ENCODE measurements at regions not wholly inside any gene's neighbourhood (a gene's known extent, or its start where the extent isn't known, plus 50 kb on each side); places are given as distances from the start of the nearest gene placed in this dataset.

- H3K27me3 ChIP-seq (ENCODE audit: control insufficient read depth in 2 of 2, insufficient read depth in 1 of 2, low read length in 1 of 2) = peaks cover 0 to 20% of the 10 kb centered on the region in 2 donors
- no peaks in the 10 kb centered on the region for H3K4me1 ChIP-seq (ENCODE audit: control insufficient read depth in 2 of 2, insufficient read depth in 2 of 2, low read length in 2 of 2)
- no peak overlapping the region for H3K27ac ChIP-seq (ENCODE audit: low read depth in 1 of 2, low read length in 1 of 2)
- no peak overlapping the region for H3K4me3 ChIP-seq (ENCODE audit: low read length in 2 of 2)
- no peak for DNase-seq (ENCODE audit: low read depth in 6 of 9, low spot score in 9 of 9)
- WGBS = 74% methylated on average over 13 of the region's 13 CpGs
- no peaks in the 10 kb centered on the region for H3K36me3 ChIP-seq (ENCODE audit: control insufficient read depth in 2 of 2, insufficient read depth in 2 of 2, low read length in 1 of 2)
- H3K9me3 ChIP-seq (ENCODE audit: control insufficient read depth in 2 of 2, insufficient read depth in 1 of 2, low read length in 1 of 2) = no peaks in the 10 kb centered on the region
Measured at GRCh38 chr4:3830774-3831528, 64.8 kb downstream of the ADRA2C start.

GRCh38 chr4:3831529-3832150, 65.5 kb downstream of the ADRA2C start:
- no peaks in the 10 kb centered on the region for H3K9me3 ChIP-seq (ENCODE audit: control insufficient read depth in 2 of 2, insufficient read depth in 1 of 2, low read length in 1 of 2)
- 80% methylated on average over 14 of the region's 14 CpGs for WGBS
- no peak overlapping the region for H3K27ac ChIP-seq (ENCODE audit: low read depth in 1 of 2, low read length in 1 of 2)
- no peaks in the 10 kb centered on the region for H3K4me1 ChIP-seq (ENCODE audit: control insufficient read depth in 2 of 2, insufficient read depth in 2 of 2, low read length in 2 of 2)
- DNase-seq (ENCODE audit: low read depth in 6 of 9, low spot score in 9 of 9) = no peak
- H3K36me3 ChIP-seq (ENCODE audit: control insufficient read depth in 2 of 2, insufficient read depth in 2 of 2, low read length in 1 of 2) = no peaks in the 10 kb centered on the region
- H3K27me3 ChIP-seq (ENCODE audit: control insufficient read depth in 2 of 2, insufficient read depth in 1 of 2, low read length in 1 of 2) = peaks cover 0 to 26% of the 10 kb centered on the region in 2 donors
- H3K4me3 ChIP-seq (ENCODE audit: low read length in 2 of 2) = no peak overlapping the region

- peaks cover 0 to 26% of the 10 kb centered on the region in 2 donors for H3K27me3 ChIP-seq (ENCODE audit: control insufficient read depth in 2 of 2, insufficient read depth in 1 of 2, low read length in 1 of 2)
- H3K9me3 ChIP-seq (ENCODE audit: control insufficient read depth in 2 of 2, insufficient read depth in 1 of 2, low read length in 1 of 2) = peaks cover 0 to 4% of the 10 kb centered on the region in 2 donors
- DNase-seq (ENCODE audit: low read depth in 6 of 9, low spot score in 9 of 9) = no peak
- no peaks in the 10 kb centered on the region for H3K36me3 ChIP-seq (ENCODE audit: control insufficient read depth in 2 of 2, insufficient read depth in 2 of 2, low read length in 1 of 2)
- no peak overlapping the region for H3K27ac ChIP-seq (ENCODE audit: low read depth in 1 of 2, low read length in 1 of 2)
- WGBS = 89% methylated on average over 12 of the region's 12 CpGs
- H3K4me3 ChIP-seq (ENCODE audit: low read length in 2 of 2) = no peak overlapping the region
- no peaks in the 10 kb centered on the region for H3K4me1 ChIP-seq (ENCODE audit: control insufficient read depth in 2 of 2, insufficient read depth in 2 of 2, low read length in 2 of 2)
Measured at GRCh38 chr4:3832536-3833220, 66.5 kb downstream of the ADRA2C start.

- Histone ChIP-seq H3K4me1 (ENCODE audit: control insufficient read depth in 2 of 2, insufficient read depth in 2 of 2, low read length in 2 of 2) (no peaks in the 10 kb centered on the region), H3K4me3 (ENCODE audit: low read length in 2 of 2) (no peak overlapping the region), H3K36me3 (ENCODE audit: control insufficient read depth in 2 of 2, insufficient read depth in 2 of 2, low read length in 1 of 2) (no peaks in the 10 kb centered on the region), H3K27ac (ENCODE audit: low read depth in 1 of 2, low read length in 1 of 2) (no peak overlapping the region), H3K9me3 (ENCODE audit: control insufficient read depth in 2 of 2, insufficient read depth in 1 of 2, low read length in 1 of 2) (peaks cover 0 to 4% of the 10 kb centered on the region in 2 donors), H3K27me3 (ENCODE audit: control insufficient read depth in 2 of 2, insufficient read depth in 1 of 2, low read length in 1 of 2) (peaks cover 0 to 26% of the 10 kb centered on the region in 2 donors)
- 93% methylated on average over 18 of the region's 18 CpGs for WGBS
- DNase-seq (ENCODE audit: low read depth in 6 of 9, low spot score in 9 of 9) = no peak
Measured at GRCh38 chr4:3833326-3833989, 67.3 kb downstream of the ADRA2C start.

GRCh38 chr4:3834186-3834662, 68.0 kb downstream of the ADRA2C start:
- H3K27ac ChIP-seq (ENCODE audit: low read depth in 1 of 2, low read length in 1 of 2) = no peak overlapping the region
- no peaks in the 10 kb centered on the region for H3K4me1 ChIP-seq (ENCODE audit: control insufficient read depth in 2 of 2, insufficient read depth in 2 of 2, low read length in 2 of 2)
- H3K27me3 ChIP-seq (ENCODE audit: control insufficient read depth in 2 of 2, insufficient read depth in 1 of 2, low read length in 1 of 2) = peaks cover 0 to 26% of the 10 kb centered on the region in 2 donors
- no peaks in the 10 kb centered on the region for H3K36me3 ChIP-seq (ENCODE audit: control insufficient read depth in 2 of 2, insufficient read depth in 2 of 2, low read length in 1 of 2)
- DNase-seq (ENCODE audit: low read depth in 6 of 9, low spot score in 9 of 9) = no peak
- H3K9me3 ChIP-seq (ENCODE audit: control insufficient read depth in 2 of 2, insufficient read depth in 1 of 2, low read length in 1 of 2) = peaks cover 0 to 4% of the 10 kb centered on the region in 2 donors
- WGBS = 22% methylated on average over 15 of the region's 15 CpGs
- no peak overlapping the region for H3K4me3 ChIP-seq (ENCODE audit: low read length in 2 of 2)

GRCh38 chr4:3834663-3835521, 68.7 kb downstream of the ADRA2C start:
- Histone ChIP-seq H3K27me3 (ENCODE audit: control insufficient read depth in 2 of 2, insufficient read depth in 1 of 2, low read length in 1 of 2) (peaks cover 0 to 26% of the 10 kb centered on the region in 2 donors), H3K4me1 (ENCODE audit: control insufficient read depth in 2 of 2, insufficient read depth in 2 of 2, low read length in 2 of 2) (no peaks in the 10 kb centered on the region), H3K9me3 (ENCODE audit: control insufficient read depth in 2 of 2, insufficient read depth in 1 of 2, low read length in 1 of 2) (peaks cover 0 to 4% of the 10 kb centered on the region in 2 donors), H3K4me3 (ENCODE audit: low read length in 2 of 2) (no peak overlapping the region), H3K27ac (ENCODE audit: low read depth in 1 of 2, low read length in 1 of 2) (no peak overlapping the region), H3K36me3 (ENCODE audit: control insufficient read depth in 2 of 2, insufficient read depth in 2 of 2, low read length in 1 of 2) (no peaks in the 10 kb centered on the region)
- DNase-seq (ENCODE audit: low read depth in 6 of 9, low spot score in 9 of 9) = no peak
- WGBS = 45% methylated on average over 18 of the region's 18 CpGs

- Histone ChIP-seq H3K4me1 (ENCODE audit: control insufficient read depth in 2 of 2, insufficient read depth in 2 of 2, low read length in 2 of 2) (no peaks in the 10 kb centered on the region), H3K9me3 (ENCODE audit: control insufficient read depth in 2 of 2, insufficient read depth in 1 of 2, low read length in 1 of 2) (peaks cover 0 to 4% of the 10 kb centered on the region in 2 donors), H3K27ac (ENCODE audit: low read depth in 1 of 2, low read length in 1 of 2) (no peak overlapping the region), H3K4me3 (ENCODE audit: low read length in 2 of 2) (no peak overlapping the region), H3K27me3 (ENCODE audit: control insufficient read depth in 2 of 2, insufficient read depth in 1 of 2, low read length in 1 of 2) (peaks cover 0 to 26% of the 10 kb centered on the region in 2 donors), H3K36me3 (ENCODE audit: control insufficient read depth in 2 of 2, insufficient read depth in 2 of 2, low read length in 1 of 2) (no peaks in the 10 kb centered on the region)
- WGBS = 36% methylated on average over 22 of the region's 22 CpGs
- no peak for DNase-seq (ENCODE audit: low read depth in 6 of 9, low spot score in 9 of 9)
Measured at GRCh38 chr4:3835527-3836405, 69.6 kb downstream of the ADRA2C start.

- Histone ChIP-seq H3K4me1 (ENCODE audit: control insufficient read depth in 2 of 2, insufficient read depth in 2 of 2, low read length in 2 of 2) (no peaks in the 10 kb centered on the region), H3K4me3 (ENCODE audit: low read length in 2 of 2) (no peak overlapping the region), H3K36me3 (ENCODE audit: control insufficient read depth in 2 of 2, insufficient read depth in 2 of 2, low read length in 1 of 2) (no peaks in the 10 kb centered on the region), H3K27me3 (ENCODE audit: control insufficient read depth in 2 of 2, insufficient read depth in 1 of 2, low read length in 1 of 2) (peaks cover 0 to 26% of the 10 kb centered on the region in 2 donors), H3K9me3 (ENCODE audit: control insufficient read depth in 2 of 2, insufficient read depth in 1 of 2, low read length in 1 of 2) (peaks cover 0 to 4% of the 10 kb centered on the region in 2 donors), H3K27ac (ENCODE audit: low read depth in 1 of 2, low read length in 1 of 2) (no peak overlapping the region)
- 53% methylated on average over 10 of the region's 10 CpGs for WGBS
- no peak for DNase-seq (ENCODE audit: low read depth in 6 of 9, low spot score in 9 of 9)
Measured at GRCh38 chr4:3836406-3836755, 70.2 kb downstream of the ADRA2C start.
